ENCODE measurements at regions not wholly inside any gene's neighbourhood (a gene's known extent, or its start where the extent isn't known, plus 50 kb on each side); places are given as distances from the start of the nearest gene placed in this dataset.
"Not testable (repeated sequence)": the region's sequence is repeated elsewhere in the genome, so short reads cannot be mapped to it uniquely, and the experiment has no call there.

DNA sequence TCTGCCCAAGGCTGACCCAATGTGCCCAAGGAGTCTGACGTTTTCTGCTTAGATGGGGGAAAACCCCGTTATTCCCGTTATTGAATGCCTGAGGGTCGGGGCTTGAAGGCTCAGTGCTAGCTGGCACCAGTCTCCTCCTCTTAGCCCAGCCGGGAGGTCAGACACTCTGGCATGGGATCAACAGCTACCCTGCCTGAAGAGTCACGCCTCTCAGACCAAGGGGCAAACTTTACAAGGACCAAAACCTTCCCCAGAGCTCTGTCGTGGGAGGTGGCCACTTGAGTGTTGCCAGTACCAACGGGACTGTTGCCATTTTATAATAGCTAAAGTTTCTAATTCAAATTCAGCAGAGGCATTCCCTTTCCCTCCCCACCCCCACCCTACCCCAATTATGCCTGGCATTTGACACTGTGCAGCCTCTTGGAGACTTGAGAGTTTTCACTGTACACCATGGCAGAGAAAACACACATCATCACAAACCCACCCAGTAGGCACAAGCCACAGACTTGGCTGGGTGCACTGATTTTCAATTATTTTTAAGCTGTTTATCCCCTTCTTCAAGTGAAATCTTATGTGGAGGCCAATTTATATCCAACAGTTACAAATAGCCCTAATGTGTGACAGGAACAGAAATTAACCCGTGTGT, 137.5 kb upstream of the SYT13 start:
- Mint-ChIP-seq H3K36me3 (no peaks in the 10 kb centered on the region), H3K27ac (no peak overlapping the region), H3K9me3 (no peaks in the 10 kb centered on the region)
- DNase-seq (ENCODE audit: low spot score in 2 of 2) (no peak), ATAC-seq (no peak)

GRCh38 chr11:45423036-45423435, 136.9 kb upstream of the SYT13 start:
- ATAC-seq, result no peak
- no peaks in the 10 kb centered on the region for H3K9me3 Mint-ChIP-seq
- H3K27ac Mint-ChIP-seq, result no peak overlapping the region
- DNase-seq (ENCODE audit: low spot score in 2 of 2), result no peak
- no peaks in the 10 kb centered on the region for H3K36me3 Mint-ChIP-seq

DNA sequence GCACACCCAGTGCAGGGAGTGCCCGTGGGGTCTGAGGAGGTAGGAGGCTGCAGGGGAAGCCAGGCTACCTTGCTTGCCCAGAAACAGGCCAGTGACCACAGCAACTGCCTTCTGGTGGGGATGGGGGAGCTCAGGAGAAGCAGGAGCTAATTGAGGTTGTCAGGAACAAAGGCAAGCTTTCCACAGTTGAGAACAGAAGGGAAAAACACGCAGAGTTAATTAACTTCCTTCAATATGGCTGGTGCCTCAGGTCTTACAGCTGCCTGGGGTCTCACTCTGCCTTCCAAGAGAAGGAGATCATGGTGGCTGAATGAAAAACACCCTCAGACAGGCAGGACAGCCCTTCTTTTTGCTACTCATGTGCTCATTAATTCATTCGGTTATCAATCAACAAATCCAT, 127.9 kb upstream of the SYT13 start:
- Mint-ChIP-seq H3K36me3 (no peaks in the 10 kb centered on the region), H3K27ac (no peak overlapping the region), H3K9me3 (no peaks in the 10 kb centered on the region)
- DNase-seq (ENCODE audit: low spot score in 2 of 2) (no peak), ATAC-seq (no peak)

DNA sequence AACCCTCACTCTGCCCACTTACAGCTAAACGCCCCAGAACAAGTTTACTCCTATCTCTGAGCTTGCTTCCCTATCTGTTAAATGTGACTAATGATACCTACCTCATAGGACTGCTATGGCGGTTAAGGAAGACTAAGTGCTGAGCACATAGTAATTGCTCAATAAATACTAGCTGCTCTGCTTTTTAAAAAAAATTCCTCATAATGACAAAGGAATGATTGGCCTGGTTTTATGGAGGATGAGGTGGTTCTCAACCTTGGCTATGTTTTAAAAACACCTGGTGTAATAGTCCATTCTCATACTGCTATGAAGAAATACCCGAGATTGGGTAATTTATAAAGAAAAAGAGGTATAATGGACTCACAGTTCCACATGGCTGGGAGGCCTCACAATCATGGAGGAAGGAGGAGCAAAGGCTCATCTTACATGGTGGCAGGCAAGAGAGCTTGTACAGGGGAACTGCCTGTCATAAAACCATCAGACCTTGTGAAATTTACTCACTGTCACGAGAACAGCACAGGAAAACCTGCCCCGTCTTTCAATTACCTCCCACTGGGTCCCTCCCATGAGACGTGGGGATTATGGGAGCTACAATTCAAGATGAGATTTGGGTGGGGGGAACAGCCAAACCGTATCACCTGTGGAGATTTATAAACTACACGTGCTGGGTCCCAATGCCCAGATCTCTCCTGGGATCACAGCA, 127.2 kb upstream of the SYT13 start:
- ATAC-seq (no peak), DNase-seq (ENCODE audit: low spot score in 2 of 2) (no peak)
- Mint-ChIP-seq H3K9me3 (no peaks in the 10 kb centered on the region), H3K27ac (no peak overlapping the region), H3K36me3 (no peaks in the 10 kb centered on the region)

DNA sequence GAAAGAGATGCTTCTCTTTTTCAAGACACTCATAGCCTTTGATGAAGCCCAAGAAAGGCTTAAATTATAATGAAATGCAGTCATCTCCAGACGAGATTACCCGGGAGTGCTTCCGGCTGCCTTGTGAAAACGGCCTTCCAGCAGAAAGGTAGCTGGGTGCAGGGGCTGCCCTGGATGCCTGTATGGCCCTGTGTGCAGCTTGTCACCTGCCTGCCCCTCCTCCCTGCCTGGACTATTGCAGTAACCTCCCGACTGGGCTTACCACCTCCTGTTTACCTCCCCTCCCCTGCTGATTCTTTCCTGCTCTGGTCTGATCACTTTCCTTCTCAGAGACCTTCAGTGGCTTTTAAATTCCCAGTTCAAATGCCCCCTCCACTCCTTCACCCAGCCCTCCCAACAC, 126.4 kb upstream of the SYT13 start:
- DNase-seq (ENCODE audit: low spot score in 2 of 2) (no peak), ATAC-seq (no peak)
- Mint-ChIP-seq H3K36me3 (no peaks in the 10 kb centered on the region), H3K27ac (no peak overlapping the region), H3K9me3 (no peaks in the 10 kb centered on the region)

DNA sequence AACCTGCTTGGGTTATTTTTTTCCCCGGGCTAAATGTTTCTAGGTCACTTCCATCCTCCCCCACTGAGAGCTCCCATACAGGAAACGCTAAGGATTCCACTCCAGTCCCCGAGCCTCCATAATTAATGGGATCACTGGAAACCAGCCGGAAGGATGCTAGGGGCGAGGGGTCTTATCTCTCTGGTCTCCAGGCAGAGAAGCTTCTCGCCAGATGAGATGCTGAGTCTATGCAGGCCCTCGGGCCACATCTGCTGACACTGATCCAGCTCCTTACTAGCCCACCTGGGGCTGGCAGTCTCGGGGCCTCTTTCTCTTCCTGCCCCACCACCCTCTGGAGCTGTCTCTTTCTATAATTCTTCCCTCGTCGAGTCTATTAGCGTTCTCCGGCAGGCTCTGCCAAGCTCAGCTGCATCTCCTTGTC, 125.9 kb upstream of the SYT13 start:
- DNase-seq (ENCODE audit: low spot score in 2 of 2) (no peak), ATAC-seq (no peak)
- Mint-ChIP-seq H3K36me3 (no peaks in the 10 kb centered on the region), H3K9me3 (no peaks in the 10 kb centered on the region), H3K27ac (no peak overlapping the region)

DNA sequence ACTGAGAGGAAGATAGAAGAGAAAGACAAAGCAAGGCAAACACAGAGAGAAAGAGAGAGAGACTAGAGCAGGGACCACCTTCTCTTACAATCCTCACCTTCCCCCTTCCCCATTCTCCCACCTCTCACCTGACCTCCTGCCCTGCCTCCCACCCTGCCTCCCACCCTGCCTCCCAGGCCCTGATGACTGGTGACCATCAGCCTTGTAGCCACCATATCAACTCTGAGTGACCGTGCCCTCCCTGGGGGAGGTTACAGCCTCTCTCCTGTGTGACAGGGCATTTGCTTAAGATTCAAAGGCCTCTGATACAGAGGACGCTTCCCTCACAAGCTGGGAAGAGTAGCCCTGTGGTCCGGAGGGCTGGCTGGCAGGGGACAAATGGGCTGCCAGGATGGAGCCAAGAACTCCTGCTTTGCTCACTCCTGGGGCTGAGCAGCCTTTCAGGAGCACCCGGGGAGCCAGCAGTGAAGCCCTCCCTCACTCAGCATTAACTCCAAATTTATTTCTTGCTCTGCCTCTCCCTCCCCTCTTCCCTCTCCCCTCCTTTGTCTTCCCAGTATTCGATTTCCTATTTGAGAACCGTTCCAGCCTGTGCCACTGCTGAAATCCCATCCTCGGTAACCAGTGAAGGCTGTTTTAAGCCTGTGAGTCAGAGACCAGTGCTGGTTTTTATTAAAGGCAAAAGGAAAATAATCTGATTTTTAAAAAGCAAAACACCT, 125.2 kb upstream of the SYT13 start:
- H3K27ac Mint-ChIP-seq, result no peak overlapping the region
- H3K9me3 Mint-ChIP-seq, result no peaks in the 10 kb centered on the region
- no peaks in the 10 kb centered on the region for H3K36me3 Mint-ChIP-seq

GRCh38 chr11:45410391-45411227, 124.5 kb upstream of the SYT13 start:
- DNase-seq (ENCODE audit: low spot score in 2 of 2) (no peak), ATAC-seq (no peak)
- H3K36me3 Mint-ChIP-seq, result no peaks in the 10 kb centered on the region
- H3K27ac Mint-ChIP-seq, result no peak overlapping the region
- no peaks in the 10 kb centered on the region for H3K9me3 Mint-ChIP-seq

More for the DNA sequence above, 125.2 kb upstream of the SYT13 start:
- ATAC-seq (no peak), DNase-seq (ENCODE audit: low spot score in 2 of 2) (no peak)

- no peaks in the 10 kb centered on the region for H3K36me3 Mint-ChIP-seq
- DNase-seq (ENCODE audit: low spot score in 2 of 2) (no peak), ATAC-seq (no peak)
- H3K9me3 Mint-ChIP-seq, result no peaks in the 10 kb centered on the region
- no peak overlapping the region for H3K27ac Mint-ChIP-seq
Measured at GRCh38 chr11:45409587-45409986, 123.4 kb upstream of the SYT13 start.

DNA sequence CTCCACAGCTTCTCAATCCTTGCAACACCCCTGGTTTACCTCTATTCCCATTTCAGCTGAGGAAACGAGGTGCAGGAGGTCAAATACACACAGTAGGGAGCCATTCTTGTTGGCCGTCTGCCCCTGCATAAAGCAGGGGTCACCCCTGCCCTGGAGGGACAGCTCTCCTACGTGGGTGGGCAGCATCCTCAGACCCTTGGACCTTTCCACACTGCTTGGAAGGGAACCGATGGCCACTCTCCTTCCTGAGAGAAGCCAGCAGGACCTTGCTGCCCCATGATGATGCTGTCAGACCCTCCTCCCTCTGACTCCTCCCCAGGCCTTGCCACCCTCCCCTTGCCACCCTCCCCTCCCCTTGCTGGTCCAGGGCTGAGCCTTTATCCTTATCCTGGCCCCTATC, 121.1 kb upstream of the SYT13 start:
- Mint-ChIP-seq H3K27ac (no peak overlapping the region), H3K9me3 (no peaks in the 10 kb centered on the region), H3K36me3 (no peaks in the 10 kb centered on the region)
- no peak for ATAC-seq
- DNase-seq (ENCODE audit: low spot score in 2 of 2), result no peak

DNA sequence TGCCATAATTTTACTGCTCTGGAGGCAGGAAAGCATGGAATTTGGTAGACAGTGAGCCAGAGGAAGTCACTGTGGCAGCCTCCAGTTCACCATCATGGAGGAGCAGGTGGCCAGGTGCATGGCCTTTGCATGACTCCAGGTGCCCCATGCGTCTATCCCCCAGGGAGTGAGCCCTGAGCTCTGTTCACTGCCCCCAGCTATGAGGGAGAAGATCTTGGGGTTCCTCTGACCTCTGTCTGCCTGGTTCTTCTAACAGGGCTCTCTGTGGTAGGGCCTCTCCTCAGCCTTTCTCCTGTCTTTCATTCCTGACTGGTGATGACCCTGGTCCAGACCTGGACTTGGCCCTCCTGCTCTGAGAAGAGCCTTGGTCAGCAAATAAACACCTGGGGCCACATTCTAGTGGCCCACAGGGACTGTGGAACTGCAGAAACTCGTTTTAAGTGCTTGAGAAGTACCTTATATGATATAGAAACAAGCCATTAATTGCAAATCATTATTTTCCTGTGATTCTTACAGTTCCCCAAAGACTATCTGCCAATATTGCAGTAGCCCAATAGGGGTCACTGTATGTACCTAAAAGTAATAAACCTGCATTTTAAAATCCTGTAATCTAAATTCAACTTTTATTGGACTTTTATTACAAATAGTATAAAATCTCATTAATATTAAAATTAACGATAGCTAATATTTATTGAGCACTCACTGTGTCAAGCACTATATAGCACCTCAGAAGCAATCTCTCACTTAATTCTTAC, 120.0 kb upstream of the SYT13 start:
- ATAC-seq, result no peak
- H3K9me3 Mint-ChIP-seq, result no peaks in the 10 kb centered on the region
- H3K36me3 Mint-ChIP-seq, result no peaks in the 10 kb centered on the region
- H3K27ac Mint-ChIP-seq, result no peak overlapping the region
- no peak for DNase-seq (ENCODE audit: low spot score in 2 of 2)

DNA sequence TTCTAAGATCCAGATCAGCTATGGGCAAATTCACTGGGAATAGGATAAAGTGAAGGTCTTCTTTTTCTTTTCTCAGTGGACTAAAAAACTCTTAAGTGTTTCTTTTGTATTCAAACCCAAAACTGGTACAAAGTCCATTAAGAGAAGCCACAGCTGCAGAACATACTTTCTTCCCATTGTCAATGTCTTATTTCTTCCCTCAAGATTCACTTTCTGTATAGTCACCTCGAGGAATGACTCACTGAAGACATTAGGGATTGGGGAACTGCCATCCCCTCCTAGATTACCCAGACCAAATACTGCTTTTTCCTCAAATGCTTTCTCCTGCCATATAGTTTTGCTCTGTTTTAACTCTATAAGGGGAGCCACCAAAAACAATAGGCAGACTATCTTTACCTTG, 117.4 kb upstream of the SYT13 start:
- H3K9me3 Mint-ChIP-seq; H3K27ac Mint-ChIP-seq; ATAC-seq; DNase-seq (ENCODE audit: low spot score in 2 of 2); H3K36me3 Mint-ChIP-seq: not testable (repeated sequence)

- no peak overlapping the region for H3K27ac Mint-ChIP-seq
- ATAC-seq (no peak), DNase-seq (ENCODE audit: low spot score in 2 of 2) (no peak)
- no peaks in the 10 kb centered on the region for H3K9me3 Mint-ChIP-seq
- H3K36me3 Mint-ChIP-seq, result no peaks in the 10 kb centered on the region
Measured at GRCh38 chr11:45402049-45402630, 116.0 kb upstream of the SYT13 start.

- DNase-seq (ENCODE audit: low spot score in 2 of 2) (no peak), ATAC-seq (no peak)
- Mint-ChIP-seq H3K9me3 (no peaks in the 10 kb centered on the region), H3K36me3 (no peaks in the 10 kb centered on the region), H3K27ac (no peak overlapping the region)
Measured at GRCh38 chr11:45400591-45400990, 114.5 kb upstream of the SYT13 start.

DNA sequence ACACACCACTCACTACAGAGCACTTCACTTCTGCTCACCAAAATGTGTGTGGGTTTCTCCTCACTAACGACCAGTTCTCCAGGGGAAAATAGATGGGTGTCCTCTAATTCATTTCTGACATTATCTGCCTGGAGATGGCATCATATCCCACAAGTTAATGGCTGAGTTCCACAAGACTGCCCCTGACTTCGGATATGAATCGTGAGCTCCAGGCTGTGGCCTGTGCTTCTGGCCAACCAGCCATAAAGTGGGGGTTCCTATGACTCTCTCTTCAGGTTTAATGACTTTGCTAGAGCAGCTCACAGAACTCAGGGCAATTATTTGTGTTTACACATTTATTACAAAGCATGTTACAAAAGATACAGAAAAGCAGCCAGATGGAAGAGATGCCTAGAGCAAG, 113.0 kb upstream of the SYT13 start:
- no peak for ATAC-seq
- Mint-ChIP-seq H3K36me3 (no peaks in the 10 kb centered on the region), H3K27ac (no peak overlapping the region), H3K9me3 (no peaks in the 10 kb centered on the region)
- DNase-seq (ENCODE audit: low spot score in 2 of 2), result no peak

DNA sequence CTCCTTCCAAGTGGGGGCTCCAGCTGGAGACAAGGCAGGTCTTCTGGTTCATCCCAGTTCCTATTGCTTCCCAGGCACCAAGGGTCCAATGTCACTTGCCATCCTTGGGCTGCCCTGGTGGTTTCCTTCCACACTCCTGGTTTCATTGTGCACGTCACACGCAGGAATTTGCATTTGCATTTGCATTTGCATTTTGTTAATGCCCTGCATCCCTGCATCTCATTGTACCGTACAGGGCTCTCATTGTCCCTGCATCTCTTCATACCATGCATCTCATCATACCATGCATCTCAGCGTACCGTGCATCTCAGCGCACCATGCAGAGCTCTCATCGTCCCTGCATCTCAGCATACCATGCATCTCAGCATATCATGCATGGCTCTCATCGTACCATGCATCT, 112.2 kb upstream of the SYT13 start:
- H3K27ac Mint-ChIP-seq, result no peak overlapping the region
- H3K9me3 Mint-ChIP-seq, result no peaks in the 10 kb centered on the region
- DNase-seq (ENCODE audit: low spot score in 2 of 2) (no peak), ATAC-seq (no peak)
- H3K36me3 Mint-ChIP-seq, result no peaks in the 10 kb centered on the region

Measured in activated naive CD4-positive, alpha-beta T cell treated with anti-CD3 and anti-CD28 coated beads, Interleukin-2, amount 50 U/mL, for 72 hours (primary cell).